ENCODE measurements at regions not wholly inside any gene's neighbourhood (a gene's known extent, or its start where the extent isn't known, plus 50 kb on each side); places are given as distances from the start of the nearest gene placed in this dataset.

DNA sequence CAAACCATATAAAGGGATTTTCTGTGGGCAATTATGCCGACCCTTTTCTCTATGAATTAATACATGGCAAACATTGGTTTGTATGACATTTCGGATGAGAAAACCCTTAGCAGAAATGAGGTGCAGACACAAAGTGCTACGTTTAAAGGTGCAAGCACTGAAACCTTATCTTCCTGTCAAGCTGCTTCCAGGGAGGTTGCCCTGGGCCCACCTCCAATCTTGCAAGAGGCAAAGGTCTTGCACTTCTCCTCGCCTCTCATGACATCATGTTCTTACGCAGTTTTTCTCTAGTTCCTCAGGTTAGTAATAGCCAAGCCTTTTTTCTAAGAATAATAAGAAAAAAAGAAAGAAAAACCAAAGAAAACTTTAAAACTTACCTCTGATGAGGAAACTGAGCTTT, 220.1 kb downstream of the DHX15 start:
- no peaks in the 10 kb centered on the region for H3K4me1 ChIP-seq (replicated peaks in 1 of 4; ENCODE audit: control insufficient read depth in 3 of 4, insufficient read depth in 4 of 4, low read length in 3 of 4)
- TF ChIP-seq CEBPB (IDR thresholded peaks at IDR 0.05; ENCODE audit: low read depth, low read length) (no peak), SIRT6 (IDR thresholded peaks at IDR 0.05; ENCODE audit: low read length) (no peak), POU5F1 (IDR thresholded peaks at IDR 0.05; ENCODE audit: low read depth, low read length) (no peak), NANOG (IDR thresholded peaks at IDR 0.05; ENCODE audit: insufficient read depth, low read depth, low read length, poor library complexity, severe bottlenecking) (no peak), SP1 (IDR thresholded peaks at IDR 0.05; ENCODE audit: low read depth, low read length) (no peak), JUND (IDR thresholded peaks at IDR 0.05; ENCODE audit: low read length) (no peak), CTBP2 (IDR thresholded peaks at IDR 0.05; ENCODE audit: borderline replicate concordance, insufficient read depth, insufficient read length, low read length) (no peak), MAFK (IDR thresholded peaks at IDR 0.05; ENCODE audit: low read depth, low read length) (no peak), CTCF (IDR thresholded peaks at IDR 0.05; ENCODE audit: control extremely low read depth in 1 of 3, insufficient read depth in 1 of 3, low read depth in 1 of 3, low read length in 3 of 3) (no peak), SP4 (IDR thresholded peaks at IDR 0.05; ENCODE audit: low read length) (no peak), BRCA1 (IDR thresholded peaks at IDR 0.05; ENCODE audit: low read depth, low read length) (no peak), EP300 (IDR thresholded peaks at IDR 0.05; ENCODE audit: borderline replicate concordance in 1 of 2, low read depth in 2 of 2, low read length in 2 of 2) (no peak), GABPA (IDR thresholded peaks at IDR 0.05; ENCODE audit: borderline replicate concordance, insufficient read depth, low read length) (no peak)

More for the DNA sequence above, 220.1 kb downstream of the DHX15 start:
- Histone ChIP-seq H2BK20ac (ENCODE audit: low read length) (no peak overlapping the region), H3K9ac (replicated peaks in 1 of 4; ENCODE audit: extremely low read depth in 1 of 4, low read depth in 3 of 4, low read length in 3 of 4) (no peak overlapping the region), H2BK5ac (ENCODE audit: low read depth, low read length) (no peak overlapping the region), H2BK15ac (ENCODE audit: low read length) (no peak overlapping the region), H4K8ac (ENCODE audit: extremely low read depth, insufficient read depth, low read length) (no peak overlapping the region), H3K27ac (ENCODE audit: low read depth, low read length) (no peak overlapping the region), H3K27me3 (replicated peaks in 1 of 4; ENCODE audit: control insufficient read depth in 3 of 4, extremely low read depth in 1 of 4, insufficient read depth in 3 of 4, low read length in 3 of 4) (peaks cover 0 to 2% (median 0%) of the 10 kb centered on the region in 4 experiments; a peak in 3 of 7 replicates), H2AFZ (ENCODE audit: low read length) (no peak overlapping the region), H3K79me1 (ENCODE audit: low read depth, low read length) (no peaks in the 10 kb centered on the region), H4K5ac (ENCODE audit: insufficient read length, low read depth, low read length) (no peak overlapping the region), H3K14ac (ENCODE audit: insufficient read length) (no peak overlapping the region), H2AK5ac (ENCODE audit: low read depth, low read length) (no peak overlapping the region), H2BK120ac (replicated peaks; ENCODE audit: low read depth, low read length) (no peak overlapping the region), H3K23ac (ENCODE audit: insufficient read length) (no peak overlapping the region), H3K9me3 (ENCODE audit: insufficient read depth in 2 of 2, low read depth in 1 of 2, low read length in 1 of 2) (no peaks in the 10 kb centered on the region), H3K79me2 (ENCODE audit: control insufficient read depth in 1 of 2, insufficient read depth in 2 of 2, low read length in 2 of 2) (no peaks in the 10 kb centered on the region), H4K20me1 (replicated peaks in 1 of 2; ENCODE audit: control insufficient read depth in 1 of 2, insufficient read depth in 2 of 2, low read length in 2 of 2) (no peaks in the 10 kb centered on the region), H3K4ac (replicated peaks; ENCODE audit: insufficient read length, low read depth, low read length) (no peak overlapping the region), H4K91ac (replicated peaks; ENCODE audit: insufficient read length, low read length) (no peak overlapping the region), H3K36me3 (ENCODE audit: control insufficient read depth in 2 of 4, insufficient read depth in 4 of 4, low read length in 3 of 4) (no peaks in the 10 kb centered on the region), H3K18ac (ENCODE audit: extremely low read depth, low read length) (no peak overlapping the region), H3K56ac (replicated peaks; ENCODE audit: insufficient read length, low read depth, low read length) (no peak overlapping the region), H3K4me3 (ENCODE audit: extremely low read depth in 1 of 4, insufficient read depth in 2 of 4, low read depth in 3 of 4, low read length in 4 of 4) (no peak overlapping the region), H3K4me2 (ENCODE audit: insufficient read depth in 1 of 2, low read depth in 2 of 2, low read length in 2 of 2) (no peak overlapping the region), H3K23me2 (ENCODE audit: low read depth, low read length) (no peaks in the 10 kb centered on the region), H2BK12ac (ENCODE audit: low read depth, low read length) (no peak overlapping the region)
- 88% methylated on average over 5 of the region's 5 CpGs; no CpG with 5 or more reads in 1 of the 2 experiments for WGBS, 2 experiments (ENCODE audit: extremely low coverage in 1 of 2, insufficient coverage in 1 of 2, insufficient read length in 1 of 2, insufficient replicate concordance in 2 of 2, low coverage in 1 of 2, low lambda C conversion rate in 2 of 2, missing lambda C conversion rate in 1 of 2)
- FAIRE-seq (no peak), DNase-seq (ENCODE audit: low read depth in 1 of 2, low spot score in 2 of 2) (no peak)
- ChIA-PET POLR2A (ENCODE audit: partially characterized antibody) (interaction anchor here (0.6 kb wide), 1 partner anchor 61 kb away, joined by 3 read pairs; no protein-coding TSS in a partner anchor), CTCF (ENCODE audit: partially characterized antibody) (interaction anchor here (0.5 to 1.7 kb wide), 5 partner anchors 12 to 995 kb away, joined by 3 to 8 read pairs (median 4); no protein-coding TSS in a partner anchor)
